Mucosa of gallbladder (tissue), 1 donor: ENCODE measurements at regions not wholly inside any gene's neighbourhood (a gene's known extent, or its start where the extent isn't known, plus 50 kb on each side); places are given as distances from the start of the nearest gene placed in this dataset.
A peak's percentile ranks its signal among the peaks of the same experiment; 100 is the strongest.

Source experiments
- DNase-seq: peaks from one replicate; pipeline ENCODE4 v3.0.0-alpha.2; 2020; ENCODE audit warnings: low spot score
- donor health status: DM: no; HTN: no; CAD: no.

DNA sequence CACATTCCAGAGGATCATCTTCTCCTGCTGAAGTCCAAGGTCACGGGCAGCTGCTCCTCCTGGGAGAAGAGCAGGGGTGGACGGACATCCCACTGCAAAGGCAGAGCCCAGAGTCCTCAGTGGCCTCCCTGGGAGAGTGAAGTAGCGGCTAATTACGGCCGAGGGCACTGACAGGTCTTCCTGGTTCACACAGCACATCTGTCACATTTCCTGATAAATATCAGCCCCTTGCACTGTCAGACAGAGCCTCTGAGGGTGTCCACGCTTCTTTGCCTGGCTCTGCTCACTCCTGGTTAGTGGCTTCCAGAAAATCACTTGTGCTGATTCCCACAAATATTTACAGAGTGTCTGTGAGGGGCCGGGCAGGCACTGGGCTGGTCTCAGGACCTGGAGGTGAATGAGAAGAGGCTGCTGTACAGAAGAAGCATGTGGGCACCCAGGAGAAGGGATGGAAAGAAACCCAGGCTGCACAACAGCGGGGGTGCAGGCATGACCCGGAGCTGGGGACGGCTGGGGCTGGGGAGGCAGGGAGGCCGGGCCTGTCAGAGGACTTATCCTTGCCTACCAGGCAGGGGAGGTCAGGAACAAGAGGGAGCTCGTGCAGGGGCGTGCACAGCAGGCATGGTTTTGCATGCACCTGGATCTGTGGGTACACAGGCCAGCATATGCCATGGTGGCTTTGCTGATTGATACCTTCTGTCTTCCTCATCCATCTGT is 258.2 kb upstream of the TNRC6C start:
- DNase-seq = no peak

DNA sequence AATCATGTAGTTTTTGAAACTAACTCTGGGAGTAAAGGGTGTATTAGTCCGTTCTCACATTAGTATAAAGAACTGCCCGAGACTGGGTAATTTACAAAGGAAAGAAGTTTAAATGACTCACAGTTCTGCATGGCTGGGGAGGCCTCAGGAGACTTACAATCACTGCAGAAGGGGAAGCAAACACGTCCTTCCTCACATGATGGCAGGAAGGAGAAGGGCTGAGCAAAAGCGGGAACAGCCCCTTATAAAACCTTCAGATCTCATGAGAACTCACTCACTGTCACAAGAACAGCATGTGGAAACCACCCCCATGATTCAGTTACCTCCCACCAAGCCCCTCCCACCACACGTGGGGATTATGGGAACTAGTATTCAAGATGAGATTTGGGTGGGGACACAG is 256.5 kb upstream of the TNRC6C start:
- no peak for DNase-seq

DNA sequence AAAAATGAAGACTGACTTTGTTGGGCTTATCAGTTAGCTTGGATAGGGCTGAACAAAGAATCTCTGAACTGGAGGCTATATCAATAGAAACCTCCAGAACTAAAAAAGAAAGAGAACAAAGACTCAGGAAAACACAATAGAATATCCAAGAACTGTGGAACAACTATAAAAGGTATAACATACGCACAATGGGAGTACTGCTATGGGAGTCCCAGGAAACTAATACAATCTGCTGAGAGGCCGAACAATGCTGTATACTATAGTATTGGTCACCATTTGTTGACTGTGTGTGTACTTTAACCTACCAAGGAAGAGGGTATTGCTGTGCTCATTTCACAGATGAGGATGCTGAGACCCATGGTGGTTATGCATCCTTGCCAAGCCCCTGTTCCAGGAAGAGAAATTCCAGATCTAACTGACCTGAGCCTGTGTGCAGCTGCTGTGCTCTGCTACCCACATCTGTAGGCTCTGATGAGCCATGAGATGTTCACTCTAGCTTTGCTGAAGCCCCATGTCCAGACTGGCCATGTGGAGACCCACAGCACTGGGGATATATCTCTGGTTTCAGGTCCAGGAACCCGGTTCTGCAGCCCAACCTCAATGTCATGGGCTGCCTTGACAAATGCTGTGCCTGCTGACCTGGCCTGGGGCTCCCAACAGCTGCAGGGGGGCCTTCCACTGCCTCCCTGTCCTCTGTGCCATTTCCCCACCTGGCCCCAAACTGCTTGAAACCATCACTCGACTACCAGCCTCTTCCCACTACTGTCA is 254.3 kb upstream of the TNRC6C start:
- no peak for DNase-seq

DNA sequence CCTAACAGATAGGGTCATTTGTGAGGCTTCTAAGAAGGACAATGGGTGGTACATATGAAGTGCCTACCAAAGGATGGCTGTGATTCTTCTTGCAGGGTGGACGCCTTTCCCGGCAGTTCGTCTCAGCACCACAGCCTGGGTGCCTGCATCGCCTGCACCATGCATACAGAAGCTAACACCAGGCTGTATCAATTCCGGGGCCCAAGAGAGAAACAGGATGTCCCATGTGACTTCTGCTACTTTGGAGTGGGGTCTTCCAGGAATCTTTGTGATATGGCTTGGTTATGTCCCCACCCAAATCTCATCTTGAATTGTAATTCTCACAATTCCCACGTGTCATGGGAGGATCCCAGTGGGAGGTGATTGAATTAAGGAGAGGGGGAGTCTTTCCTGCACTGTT is 251.6 kb upstream of the TNRC6C start:
- DNase-seq = no peak

DNA sequence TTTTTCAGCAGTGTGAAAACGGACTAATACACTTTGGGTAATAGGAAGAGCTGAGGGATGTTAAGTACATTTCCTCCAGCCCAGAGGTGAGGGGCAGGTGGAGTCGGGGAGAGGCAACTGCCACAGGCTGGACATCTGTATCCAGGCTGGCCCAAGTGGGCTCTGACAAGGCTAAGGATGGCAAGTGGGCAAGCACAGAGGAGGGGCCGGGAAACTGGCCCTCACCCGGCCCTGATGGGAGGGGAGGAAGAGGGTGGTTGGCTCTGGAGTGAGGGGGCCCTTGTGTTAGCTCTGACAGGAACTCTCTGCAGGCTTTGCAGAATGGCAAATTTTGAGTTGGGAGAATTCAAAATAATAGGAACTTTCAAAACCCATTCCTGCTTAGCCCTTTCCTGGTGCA is 251.0 kb upstream of the TNRC6C start:
- no peak for DNase-seq

DNA sequence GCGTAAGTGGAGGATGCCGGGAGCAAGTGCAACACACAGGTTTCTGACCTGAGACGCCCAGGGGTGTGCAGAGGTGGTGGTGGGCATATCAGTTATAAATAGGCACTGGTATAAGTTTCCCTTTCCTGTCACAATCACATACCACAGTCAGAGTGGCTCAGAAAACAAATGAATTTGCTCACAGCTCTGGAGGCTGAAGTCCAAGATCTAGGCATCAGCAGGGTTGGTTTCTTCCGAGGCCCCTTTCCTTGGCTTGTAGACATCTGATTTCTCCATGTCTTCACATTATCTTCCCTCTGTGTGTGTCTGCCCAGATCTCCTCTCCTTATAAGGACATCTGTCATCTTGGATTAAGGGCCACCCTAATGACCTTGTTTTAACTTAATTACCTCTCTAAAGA is 250.5 kb upstream of the TNRC6C start:
- DNase-seq = no peak

DNA sequence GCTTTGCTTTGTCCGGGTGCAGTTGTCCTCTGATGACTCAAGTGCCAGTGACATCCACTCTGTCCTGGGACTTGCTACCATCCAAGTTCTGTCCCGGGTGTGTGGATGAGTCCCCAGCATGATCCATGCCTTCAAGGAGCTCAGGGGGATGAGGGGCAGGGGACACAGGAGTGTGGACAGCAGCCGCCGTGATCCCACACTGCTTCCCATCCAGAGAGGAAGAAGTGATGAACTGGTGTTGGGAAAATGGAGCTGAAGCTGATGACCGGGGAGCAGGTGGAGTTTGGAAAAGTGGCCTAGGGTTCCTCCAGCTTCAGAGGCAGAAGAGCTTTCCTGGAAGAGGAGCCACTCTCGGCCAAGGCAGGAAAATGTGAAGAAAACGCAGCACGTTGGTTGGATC is 249.6 kb upstream of the TNRC6C start:
- DNase-seq = no peak

DNA sequence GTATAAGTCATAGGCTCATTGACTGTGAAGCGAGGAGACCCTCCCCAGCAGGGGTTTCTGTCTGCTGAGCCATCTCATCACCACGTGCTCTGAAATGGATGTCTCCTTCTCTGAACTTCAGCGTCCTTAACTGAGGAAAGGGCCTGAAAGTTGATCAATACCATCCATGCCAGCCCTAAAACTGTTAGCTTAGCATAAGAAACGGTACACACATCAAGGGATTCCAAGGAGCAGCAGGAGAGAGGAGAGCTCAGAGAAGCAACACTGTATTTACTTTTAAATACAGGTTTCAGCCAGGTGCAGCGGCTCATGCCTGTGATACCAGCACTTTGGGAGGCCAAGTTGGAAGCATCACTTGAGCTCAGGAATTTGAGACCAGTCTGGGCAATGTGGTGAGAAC is 248.9 kb upstream of the TNRC6C start:
- DNase-seq = no peak

DNA sequence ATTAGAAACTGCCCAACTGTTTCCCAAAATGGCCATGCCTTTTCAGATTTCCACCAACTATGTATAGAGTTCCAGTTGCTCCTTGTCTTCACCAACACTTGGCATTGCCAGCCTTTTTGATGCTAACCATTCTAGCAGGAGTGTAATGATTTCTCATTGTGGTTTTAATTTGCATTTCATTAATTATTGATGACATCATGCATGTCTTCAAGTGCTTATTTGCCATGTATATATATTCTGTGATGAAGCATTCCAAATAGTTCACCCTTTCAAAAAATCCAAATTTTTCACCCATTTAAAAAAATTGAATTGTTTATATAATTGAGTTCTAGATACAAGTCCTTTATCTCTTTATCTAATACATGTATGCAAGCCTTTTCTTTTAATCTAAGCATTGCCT is 245.9 kb upstream of the TNRC6C start:
- DNase-seq = no peak

DNA sequence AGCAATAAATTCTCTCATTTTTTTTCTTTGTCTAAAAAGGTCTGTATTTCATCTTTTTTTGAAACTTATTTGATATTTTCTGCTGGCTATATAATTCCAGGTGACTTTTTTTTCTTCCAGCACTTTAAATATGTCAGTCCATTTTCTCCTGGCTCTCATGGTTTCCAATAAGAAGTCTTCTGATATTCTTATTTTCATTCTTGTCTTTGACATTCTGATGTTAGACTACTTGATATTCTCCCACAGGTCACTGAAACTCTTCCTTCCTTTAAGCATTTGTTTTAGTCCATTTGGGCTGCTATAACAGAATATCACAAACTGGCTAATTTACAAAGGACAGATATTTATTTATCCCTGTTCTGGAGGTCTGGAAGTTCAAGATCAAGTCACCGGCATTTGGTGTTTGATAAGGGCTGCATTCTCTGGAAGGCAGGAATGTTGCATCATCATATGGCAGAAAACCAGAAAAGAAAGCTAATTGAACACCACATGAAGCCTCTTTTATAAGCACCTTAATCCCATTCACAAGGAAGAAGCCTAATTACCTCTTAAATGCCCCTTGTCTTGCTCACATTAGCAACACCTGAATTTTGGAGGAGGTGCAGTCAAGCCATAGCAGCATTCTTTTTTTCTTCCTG is 242.1 kb upstream of the TNRC6C start:
- DNase-seq = no peak

DNA sequence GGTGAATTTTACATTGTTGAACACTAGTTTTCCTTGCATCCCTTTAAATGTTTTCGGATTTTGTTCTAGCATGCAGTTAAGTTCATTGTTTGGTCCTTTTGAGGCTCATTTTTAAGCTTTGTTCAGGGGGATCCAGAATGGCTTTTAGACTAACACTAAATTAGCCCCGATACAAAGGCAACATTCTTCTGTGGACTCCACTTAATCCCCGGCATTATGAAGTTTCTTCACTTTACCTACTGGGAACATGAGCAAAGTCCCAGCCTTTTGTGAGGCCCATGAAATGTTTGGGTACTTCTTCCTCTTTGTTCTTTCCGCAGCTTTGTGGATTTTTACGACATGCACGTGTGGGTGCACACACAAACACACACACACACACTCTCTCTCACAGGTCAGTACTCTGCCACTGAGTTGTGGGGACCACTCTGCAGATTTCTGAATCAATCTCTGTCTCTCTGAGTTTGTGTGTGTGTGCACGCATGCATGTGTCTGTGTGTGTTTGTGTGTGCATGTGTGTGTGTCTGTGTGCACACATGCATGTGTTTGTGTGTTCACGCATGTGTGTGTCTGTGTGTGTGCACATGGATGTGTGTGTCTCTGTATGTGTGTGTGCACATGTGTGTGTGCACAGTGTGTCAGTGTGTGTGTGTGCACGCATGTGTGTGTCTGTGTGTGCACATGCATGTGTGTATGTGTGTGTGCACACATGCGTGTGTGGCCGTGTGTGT is 240.4 kb upstream of the TNRC6C start:
- no peak for DNase-seq

DNA sequence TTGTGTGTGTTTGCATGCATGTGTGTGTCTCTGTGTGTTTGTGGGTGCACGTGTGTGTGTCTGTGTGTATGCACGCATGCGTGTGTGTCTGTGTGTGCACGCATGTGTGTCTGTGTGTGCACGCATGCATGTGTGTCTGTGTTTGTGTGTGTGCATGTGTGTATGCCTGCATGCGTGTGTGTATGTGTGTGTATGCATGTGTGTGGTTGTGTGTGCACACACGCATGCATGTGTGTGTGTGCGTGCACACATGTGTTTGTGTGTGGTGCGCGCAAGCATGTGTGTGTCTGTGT is 239.9 kb upstream of the TNRC6C start:
- DNase-seq = no peak

DNA sequence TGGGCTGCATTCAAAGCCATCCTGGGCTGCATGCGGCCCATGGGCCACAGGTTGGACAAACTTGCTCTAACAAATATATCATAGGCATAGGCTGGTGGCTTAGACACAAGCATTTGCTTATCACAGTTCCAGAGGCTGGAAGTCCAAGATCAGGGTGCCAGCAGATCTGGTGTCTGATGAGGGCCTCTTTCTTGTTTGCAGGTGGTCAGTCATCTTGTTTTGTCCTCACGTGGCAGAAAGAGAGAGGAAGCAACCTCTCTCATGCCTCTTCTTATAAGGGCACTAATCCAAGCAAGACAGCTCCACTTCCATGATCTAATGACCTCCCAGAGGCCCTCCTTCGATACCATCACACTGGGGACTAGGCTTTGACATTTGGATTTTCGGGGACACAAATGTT is 238.7 kb upstream of the TNRC6C start:
- no peak for DNase-seq

DNA sequence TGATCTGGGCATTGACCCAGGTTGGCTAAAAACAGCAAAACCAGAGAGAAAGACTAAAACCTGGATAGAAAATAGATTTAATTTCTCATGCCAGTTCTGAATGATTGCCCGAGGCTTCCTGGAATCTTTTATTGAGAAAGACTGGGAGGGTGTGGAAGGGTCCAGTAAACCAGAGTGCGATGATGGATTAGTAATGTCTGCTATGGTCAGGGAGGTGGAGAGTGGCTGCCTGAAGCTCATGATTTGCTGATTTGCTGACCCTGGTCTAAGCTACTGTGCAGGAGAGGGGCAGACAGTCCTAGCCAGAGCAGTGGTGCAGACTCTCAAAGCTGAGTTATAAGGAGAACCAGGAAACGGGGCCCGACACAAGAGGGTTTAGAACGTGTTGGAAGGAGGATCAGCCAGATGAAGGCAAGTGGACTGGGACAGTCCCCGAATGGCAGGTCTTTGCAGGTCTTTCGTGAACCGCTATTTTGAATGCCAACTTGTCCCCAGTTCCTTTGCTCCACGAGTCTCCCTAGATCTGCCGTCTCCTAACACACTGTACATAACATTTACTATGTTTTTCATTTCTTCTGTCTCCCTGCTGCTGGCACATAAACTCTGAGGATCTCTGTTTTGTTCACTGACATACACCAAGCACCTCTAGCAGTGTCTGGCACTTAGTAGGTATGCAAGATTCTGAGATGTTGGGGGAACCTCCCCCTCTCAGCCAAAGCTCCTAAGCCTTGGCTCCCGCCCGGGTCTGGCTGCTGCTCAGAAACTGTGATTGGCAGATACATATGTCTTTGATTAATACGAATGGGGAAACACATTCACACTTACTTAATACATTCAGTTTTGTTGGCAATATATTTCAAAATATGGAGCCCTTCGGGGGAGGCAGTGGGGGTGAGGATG is 237.3 kb upstream of the TNRC6C start:
- DNase-seq = no peak

DNA sequence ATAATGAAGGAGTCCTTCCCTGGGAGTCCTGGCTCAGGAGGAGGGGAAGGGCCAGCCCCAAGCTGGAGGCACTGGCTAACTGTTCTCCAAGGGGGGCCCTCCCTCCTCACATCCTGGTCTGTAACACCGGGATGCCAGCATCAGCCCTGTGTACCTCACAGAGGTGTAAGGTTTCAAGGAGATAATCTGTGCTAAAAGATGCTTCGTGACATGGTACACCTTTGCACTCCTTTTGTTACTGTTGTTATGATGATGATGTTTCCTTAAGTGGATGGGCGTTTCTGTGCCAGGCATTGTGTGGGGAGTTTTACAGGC is 236.7 kb upstream of the TNRC6C start:
- no peak for DNase-seq

DNA sequence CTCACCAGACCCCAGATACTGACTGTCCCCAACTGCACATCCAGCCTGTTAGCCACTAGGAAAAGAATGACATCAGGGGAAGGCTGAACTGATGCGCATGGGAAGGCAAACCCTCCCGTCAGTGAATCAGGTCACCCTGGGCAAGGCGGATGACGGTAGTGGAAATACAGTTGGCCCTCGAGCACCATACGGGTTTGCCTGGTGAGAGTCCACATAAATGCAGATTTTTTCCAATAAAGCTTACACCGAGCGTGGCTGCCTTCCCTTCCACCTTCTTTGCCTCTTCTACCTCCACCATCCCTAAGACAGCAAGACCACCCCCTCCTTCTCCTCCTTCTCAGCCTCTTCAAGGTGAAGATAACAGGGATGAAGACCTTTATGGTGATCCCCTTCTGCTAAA is 236.1 kb upstream of the TNRC6C start:
- DNase-seq = no peak

DNA sequence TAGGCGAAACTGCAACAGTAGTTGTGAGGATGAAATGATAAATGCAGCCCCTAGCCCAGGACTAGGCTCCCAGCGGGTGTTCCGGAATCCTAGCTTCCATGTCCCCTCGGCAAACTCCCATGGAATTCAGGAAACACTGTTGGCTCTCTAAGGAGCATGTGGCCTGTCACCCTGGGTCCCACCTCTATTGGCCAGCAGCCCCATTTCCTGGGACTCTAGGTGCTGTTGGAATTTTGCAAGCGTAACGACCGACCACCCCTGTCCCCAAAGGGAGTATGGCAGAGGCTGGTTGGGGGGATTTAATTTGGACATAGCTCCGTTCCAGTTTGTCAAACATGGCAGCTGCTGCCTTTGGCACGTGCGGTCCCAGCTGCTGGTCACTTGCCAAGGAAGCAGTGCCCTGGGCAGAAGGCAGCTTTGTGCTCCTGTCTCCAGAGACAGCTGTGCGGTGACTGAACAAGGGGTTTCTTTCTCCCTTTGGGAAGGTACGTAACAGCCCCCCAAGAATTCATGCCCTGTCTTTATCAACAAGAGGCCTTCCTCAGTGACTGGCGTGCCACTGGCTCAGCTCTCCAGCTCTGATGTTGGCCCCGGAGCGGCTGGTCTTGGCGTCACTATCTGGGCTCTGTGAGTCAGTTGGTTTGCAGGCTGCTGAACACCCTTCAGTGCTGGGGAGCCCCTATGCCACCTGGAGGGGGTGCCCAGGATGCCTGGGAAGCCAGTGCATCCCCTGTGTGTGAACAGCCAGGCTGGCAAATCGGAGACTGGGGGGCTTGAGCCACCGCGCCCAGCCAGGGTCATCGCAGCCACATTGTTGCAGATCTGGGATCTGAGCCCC is 235.2 kb upstream of the TNRC6C start:
- DNase-seq = peak; percentile 8

DNA sequence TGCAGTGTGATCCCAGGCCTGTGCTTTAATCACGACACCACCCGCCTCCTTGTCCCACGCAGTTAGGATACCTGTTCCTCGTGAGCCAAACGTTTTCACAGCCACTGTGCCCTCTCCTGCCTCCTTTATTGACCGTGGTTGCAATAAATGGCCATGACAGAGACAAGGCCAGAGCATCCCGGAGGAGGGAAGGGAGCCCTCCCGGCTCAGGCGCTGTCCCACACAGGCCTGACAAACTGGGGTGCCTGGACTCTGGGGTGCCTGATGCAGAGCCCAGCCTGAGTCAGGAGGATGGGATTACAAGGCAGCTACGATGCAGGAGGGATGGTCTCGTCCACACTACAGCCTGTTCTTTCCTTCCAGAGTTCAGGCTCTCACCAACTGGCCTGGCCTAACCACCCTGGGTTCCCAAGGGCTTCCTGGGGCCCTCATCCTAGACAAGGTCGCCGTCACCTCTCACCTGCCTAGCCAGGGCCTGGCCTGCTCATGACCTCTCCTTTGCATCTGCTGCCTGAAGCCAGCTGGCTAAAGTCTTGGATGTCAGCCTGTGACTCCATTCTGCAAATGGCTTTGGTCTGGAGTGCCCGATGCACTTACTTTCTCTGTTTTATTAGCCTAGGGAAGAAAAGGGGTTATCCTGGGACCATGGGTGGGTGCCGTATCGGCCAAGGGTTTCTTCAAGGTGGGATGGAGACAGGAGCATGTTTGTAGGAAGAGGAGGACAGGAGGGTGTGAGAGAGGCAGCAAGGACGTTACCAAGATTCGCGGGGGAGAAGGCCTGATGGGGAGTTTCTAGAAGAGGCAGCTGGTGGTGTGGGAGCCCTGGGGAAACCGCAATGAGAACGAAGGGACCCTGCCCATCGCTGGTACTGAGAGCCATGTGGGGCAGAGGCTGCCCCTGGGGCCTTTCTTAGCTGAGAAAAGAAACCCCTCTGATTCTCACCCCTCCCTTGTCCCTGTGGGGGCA is 234.3 kb upstream of the TNRC6C start:
- DNase-seq = peak; percentile 8

DNA sequence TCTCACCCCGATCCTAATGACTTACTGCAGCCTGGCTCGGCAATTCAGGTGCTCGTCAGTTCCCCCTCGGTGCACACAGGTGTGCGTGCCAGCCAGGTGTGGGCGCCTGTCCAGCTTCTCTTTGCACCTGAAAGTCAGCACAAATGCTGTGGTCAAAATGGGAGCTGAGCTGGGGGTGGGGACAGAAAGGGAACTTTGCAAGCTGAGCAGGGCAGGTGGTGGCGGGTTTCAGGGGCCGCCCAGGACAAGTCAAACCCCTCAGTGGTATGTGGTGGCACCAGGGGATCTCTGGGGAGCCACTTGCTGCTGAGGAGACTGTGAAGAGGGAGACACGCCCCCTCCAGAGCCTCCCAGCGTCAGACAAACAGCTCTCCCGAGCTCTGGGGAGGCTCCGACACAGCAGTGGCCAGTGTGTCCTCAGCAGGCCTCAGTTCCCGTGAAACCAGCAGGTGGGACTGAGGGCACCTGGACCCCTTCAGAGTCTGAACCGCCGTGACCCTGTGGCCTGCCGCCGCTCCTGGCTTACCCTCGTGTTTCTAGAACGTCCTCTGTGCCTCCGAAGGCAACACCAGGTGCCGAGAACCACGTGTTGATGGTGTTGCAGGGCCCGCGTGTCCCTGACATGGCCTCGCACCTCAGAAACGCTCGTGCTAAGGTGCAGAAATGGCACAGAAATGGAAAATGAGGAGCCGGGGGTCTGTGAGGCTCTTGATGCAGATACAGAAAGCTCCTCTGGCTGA is 233.5 kb upstream of the TNRC6C start:
- peak; percentile 5 for DNase-seq
